MM.1S (cell line): ENCODE measurements at regions not wholly inside any gene's neighbourhood (a gene's known extent, or its start where the extent isn't known, plus 50 kb on each side); places are given as distances from the start of the nearest gene placed in this dataset.

ENCODE experiments used
- CTCF ChIP-seq: fragments of 300-600 bp; sonication (generic); IDR thresholded peaks from 2 replicates; pipeline ENCODE4 v1.5.1; 2016; ENCODE audit warnings: antibody characterized with exemption, low read length, mixed read lengths
- EZH2phosphoT487 ChIP-seq: fragments of 300-600 bp; sonication (generic); IDR thresholded peaks from 2 replicates; pipeline ENCODE4 v1.6.1; 2018; ENCODE audit warnings: antibody characterized with exemption, low read length

GRCh38 chr1:5432436-5432835, 559.8 kb downstream of the NPHP4 start:
- TF ChIP-seq CTCF: no peak
- TF ChIP-seq EZH2phosphoT487: no peak
